Stimulated activated effector memory CD8-positive, alpha-beta T cell treated with anti-CD3 and anti-CD28 coated beads, Interleukin-12 subunit alpha, Interleukin-12 subunit beta, amount 100 ng/mL, for 72 hours (primary cell): ENCODE measurements at regions not wholly inside any gene's neighbourhood (a gene's known extent, or its start where the extent isn't known, plus 50 kb on each side); places are given as distances from the start of the nearest gene placed in this dataset.
"Not testable (repeated sequence)": the region's sequence is repeated elsewhere in the genome, so short reads cannot be mapped to it uniquely, and the experiment has no call there.

Experiments
- ATAC-seq: fragments of 150-1000 bp; cut with Tn5 transposase; 2 replicates; pipeline ENCODE4 v1.10.0; 2021
- DNase-seq, 2 donors: peaks; one replicate each; pipeline ENCODE4 v3.0.0; 2021 to 2022; ENCODE audit warnings: low spot score in 2 of 2
- H3K27ac Mint-ChIP-seq: one replicate; pipeline ENCODE4 v1.8.0; 2022; ENCODE audit warnings: mild to moderate bottlenecking, mixed read lengths
- H3K36me3 Mint-ChIP-seq: one replicate; pipeline ENCODE4 v1.8.0; 2022; ENCODE audit warnings: mild to moderate bottlenecking, mixed read lengths
- H3K4me1 Mint-ChIP-seq: one replicate; pipeline ENCODE4 v1.8.0; 2022; ENCODE audit warnings: mixed read lengths
- H3K4me3 Mint-ChIP-seq: one replicate; pipeline ENCODE4 v1.8.0; 2022; ENCODE audit warnings: mild to moderate bottlenecking, mixed read lengths
- H3K9me3 Mint-ChIP-seq: one replicate; pipeline ENCODE4 v1.8.0; 2022; ENCODE audit warnings: mixed read lengths

DNA sequence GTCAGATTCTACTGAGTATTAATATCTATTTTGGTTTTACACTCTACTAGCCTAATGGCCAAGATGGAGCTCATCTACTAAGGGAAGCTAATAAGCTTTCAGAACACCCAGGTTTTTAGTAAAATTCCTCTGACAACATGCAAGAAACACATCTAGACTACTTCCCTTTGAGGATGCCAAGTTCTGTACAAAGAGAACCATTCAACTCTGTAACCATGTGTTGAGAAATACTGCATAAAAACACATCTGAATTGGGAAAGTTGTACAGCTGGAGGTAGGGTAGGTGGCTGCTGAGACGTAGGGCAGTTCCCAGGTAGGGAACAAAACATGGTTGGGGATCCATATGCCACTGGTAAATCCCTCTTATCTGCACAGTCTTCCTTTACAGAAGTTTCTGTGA, 66.2 kb downstream of the SC5D start:
- Mint-ChIP-seq H3K4me3 (no peak overlapping the region), H3K27ac (no peak overlapping the region), H3K36me3 (no peaks in the 10 kb centered on the region), H3K9me3 (no peaks in the 10 kb centered on the region), H3K4me1 (no peaks in the 10 kb centered on the region)
- no peak for DNase-seq
- no peak for ATAC-seq

DNA sequence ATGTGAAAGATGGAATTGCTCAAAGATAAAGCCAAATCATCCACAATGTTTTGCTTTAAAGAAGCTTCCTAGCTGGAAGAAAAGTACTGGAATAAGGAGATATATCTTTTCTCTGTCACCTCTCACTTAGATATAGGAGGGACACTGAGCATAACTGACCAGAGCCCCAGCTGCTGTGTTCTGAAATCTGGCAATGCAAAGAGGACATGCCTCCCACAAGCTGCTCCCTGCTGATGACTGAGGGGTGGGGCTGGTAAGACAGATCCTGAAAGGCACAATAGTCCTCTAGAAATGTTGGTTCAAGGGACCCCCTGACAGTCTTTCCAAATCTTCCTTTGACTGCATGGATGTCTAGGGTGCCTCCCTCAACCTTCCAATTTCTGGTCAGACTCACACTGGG, 67.0 kb downstream of the SC5D start:
- no peak overlapping the region for H3K27ac Mint-ChIP-seq

DNA sequence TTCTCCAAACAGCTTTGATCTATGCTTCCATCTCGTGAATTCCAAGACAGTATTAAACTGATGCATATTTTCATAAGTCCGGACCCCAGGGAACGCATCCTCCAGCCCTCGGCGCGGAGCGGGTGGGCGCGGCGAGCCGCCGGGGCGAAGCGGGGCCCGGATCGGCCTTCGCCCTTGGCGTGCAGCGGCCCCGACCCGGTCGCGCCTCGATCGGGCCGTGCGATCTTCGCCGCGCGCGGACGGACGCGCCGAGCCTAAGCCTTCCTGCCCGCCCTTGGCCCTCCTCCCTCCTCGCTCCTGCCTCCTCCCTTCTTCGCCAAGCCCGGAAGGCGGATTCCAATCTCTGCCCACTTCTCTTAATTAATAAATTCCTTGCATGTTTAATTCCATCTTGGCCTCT, 70.4 kb downstream of the SC5D start:
- peaks cover 11% of the 10 kb centered on the region for H3K4me1 Mint-ChIP-seq
- H3K27ac Mint-ChIP-seq, ATAC-seq, DNase-seq, H3K36me3 Mint-ChIP-seq, H3K9me3 Mint-ChIP-seq, H3K4me3 Mint-ChIP-seq: not testable (repeated sequence)

More for the DNA sequence above, 67.0 kb downstream of the SC5D start:
- no peak overlapping the region for H3K4me3 Mint-ChIP-seq
- no peaks in the 10 kb centered on the region for H3K36me3 Mint-ChIP-seq
- H3K9me3 Mint-ChIP-seq: no peaks in the 10 kb centered on the region
- DNase-seq (no peak), ATAC-seq (no peak)
- no peaks in the 10 kb centered on the region for H3K4me1 Mint-ChIP-seq

DNA sequence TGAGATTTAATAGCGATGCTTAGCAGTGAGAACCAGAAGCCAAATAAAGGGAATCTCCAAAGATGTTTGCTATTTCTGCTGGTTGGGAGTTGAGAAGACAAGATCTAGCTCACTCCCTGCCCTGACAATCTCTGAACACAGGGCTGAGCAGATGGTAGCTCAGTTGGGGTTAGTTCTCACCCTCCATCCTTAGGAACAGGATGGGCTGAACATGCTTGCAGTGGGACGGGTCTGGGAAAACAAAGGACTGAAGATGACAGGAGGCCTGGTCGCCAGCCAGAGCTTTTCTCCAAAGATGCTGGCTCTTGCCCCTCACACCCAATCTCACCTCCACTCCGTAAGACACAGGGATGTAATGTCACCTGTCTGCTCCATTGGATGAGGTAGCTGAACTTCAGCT, 72.7 kb downstream of the SC5D start:
- ATAC-seq (no peak), DNase-seq (no peak)
- Mint-ChIP-seq H3K9me3 (no peaks in the 10 kb centered on the region), H3K4me1 (peaks cover 21% of the 10 kb centered on the region), H3K27ac (no peak overlapping the region), H3K36me3 (no peaks in the 10 kb centered on the region), H3K4me3 (no peak overlapping the region)

DNA sequence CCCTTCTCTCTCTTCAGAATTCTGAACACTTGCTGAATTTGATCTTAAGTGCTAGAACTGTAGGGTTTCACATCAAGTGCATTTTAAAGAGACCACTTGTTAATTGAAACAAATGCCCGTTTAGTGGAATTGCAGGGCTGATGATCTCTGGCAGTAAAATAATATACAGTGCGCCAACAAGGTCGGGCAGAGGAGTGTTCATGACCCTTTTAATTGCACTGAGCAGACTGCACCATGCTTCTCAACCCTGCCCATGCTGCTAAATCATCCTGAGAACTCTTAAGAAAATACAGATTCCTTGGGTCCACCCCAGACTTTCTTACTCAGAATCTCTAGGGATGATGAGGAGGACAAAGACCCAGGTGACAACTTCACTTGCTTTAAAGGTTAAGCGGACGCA, 73.5 kb downstream of the SC5D start:
- no peak for DNase-seq
- Mint-ChIP-seq H3K4me1 (peaks cover 21% of the 10 kb centered on the region), H3K9me3 (no peaks in the 10 kb centered on the region), H3K27ac (no peak overlapping the region), H3K36me3 (no peaks in the 10 kb centered on the region), H3K4me3 (no peak overlapping the region)
- ATAC-seq: no peak

DNA sequence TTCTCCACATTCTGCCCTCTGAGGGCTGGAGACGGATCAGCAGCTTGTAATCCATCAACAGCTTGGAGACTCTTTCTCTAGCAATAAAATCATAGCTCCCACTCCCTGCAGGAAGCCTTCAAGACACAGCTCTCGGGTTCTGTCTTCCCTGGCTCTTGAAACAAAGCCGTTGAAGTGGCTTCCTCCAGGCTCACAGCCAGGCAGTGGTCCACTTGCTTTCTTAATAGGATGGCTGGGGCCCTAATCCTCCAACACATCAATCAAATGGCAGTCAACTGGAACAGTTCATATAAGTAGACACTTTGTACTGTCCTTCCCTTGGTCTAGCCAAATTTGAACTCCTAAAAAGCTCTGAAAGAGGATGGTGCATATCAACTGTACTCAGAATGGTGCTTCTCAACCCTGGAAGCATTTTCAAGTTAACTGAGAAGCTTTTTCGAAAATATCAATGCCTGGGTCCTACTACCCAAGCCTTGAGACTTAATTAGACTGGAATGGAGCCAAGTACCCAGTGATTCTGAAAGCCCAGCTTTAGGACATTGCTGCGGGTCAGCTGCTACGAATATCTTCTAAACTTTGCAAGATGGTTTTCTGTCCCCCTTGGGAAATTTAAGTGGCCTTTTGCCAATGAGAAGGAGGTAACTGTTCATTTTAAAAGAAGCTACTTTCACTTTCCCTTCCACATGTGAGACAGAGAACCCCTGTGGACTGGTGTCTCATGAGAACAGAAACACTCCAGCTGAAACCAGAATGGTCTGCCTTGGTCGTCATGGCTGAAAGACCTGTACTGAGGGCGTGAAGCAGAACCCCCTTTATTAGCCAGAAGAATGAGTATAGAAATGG, 74.7 kb downstream of the SC5D start:
- Mint-ChIP-seq H3K4me3 (peak overlapping the region; percentile 36), H3K36me3 (no peaks in the 10 kb centered on the region), H3K4me1 (peaks cover 21% of the 10 kb centered on the region), H3K27ac (peak overlapping the region; percentile 16), H3K9me3 (no peaks in the 10 kb centered on the region)
- ATAC-seq: peak; percentile 64
- DNase-seq: no peak

DNA sequence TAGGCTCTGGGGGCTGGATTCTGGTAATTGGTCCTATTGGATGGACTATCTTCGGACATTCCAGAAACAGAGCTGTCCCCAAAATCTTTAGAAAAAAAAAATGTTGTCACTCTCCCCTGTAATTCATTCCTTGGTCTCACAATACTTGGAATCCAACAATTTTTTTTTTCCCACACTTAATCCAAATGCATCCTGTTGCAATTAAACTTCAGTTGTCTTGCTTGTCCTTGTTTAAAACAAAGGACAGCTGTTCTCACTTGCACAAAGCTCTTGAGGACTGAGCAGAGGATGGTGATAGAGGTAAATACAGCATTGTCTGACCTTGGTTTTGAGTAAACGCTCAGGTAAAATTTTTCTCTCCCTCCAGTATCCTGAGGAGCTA, 75.3 kb downstream of the SC5D start:
- Mint-ChIP-seq H3K27ac (peak overlapping the region; percentile 16), H3K9me3 (no peaks in the 10 kb centered on the region), H3K4me3 (peak overlapping the region; percentile 36), H3K36me3 (no peaks in the 10 kb centered on the region), H3K4me1 (peaks cover 27% of the 10 kb centered on the region)
- ATAC-seq: no peak
- no peak for DNase-seq

DNA sequence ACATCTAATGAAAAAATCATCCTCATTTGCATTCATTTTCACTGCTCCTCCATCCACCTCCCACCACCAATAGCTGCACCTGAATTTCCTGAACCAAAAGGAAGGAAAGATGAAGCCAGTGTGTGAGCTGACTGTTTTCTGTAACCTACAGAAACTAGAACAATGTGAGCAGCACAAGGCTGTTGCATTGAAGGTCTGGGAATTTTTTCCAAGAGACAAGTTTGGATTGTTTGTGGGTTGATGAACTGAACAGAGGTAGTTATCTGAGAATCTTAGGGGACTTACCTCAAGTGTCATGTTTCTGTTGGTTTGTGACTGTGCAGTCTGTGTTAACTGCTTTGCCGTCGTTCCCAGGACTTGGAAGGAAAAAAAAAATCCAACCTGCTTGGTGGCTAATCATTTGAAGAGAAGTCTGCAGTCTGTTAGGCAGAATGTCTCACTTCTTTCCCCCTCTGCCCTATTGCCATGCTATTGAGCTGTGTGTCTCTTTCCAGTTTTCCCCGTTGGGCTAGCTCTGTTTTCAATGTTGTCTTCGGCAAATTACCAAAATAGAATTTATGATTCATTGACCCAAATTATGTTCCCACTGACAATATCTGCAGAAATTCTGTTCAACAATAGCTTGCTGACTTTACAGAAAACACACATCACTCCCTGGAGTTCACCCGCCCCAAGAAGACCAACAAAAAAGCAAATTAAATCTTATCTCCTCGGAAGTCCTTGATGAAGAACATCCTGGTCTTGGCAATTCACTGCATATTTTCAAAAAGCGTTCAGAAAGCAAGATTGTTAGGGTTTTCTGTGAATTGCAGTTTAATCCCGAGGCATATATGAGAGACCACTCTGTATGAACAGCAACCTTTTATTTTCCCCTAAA, 76.0 kb downstream of the SC5D start:
- Mint-ChIP-seq H3K27ac (peak overlapping the region; percentile 35), H3K4me1 (peaks cover 35% of the 10 kb centered on the region), H3K9me3 (no peaks in the 10 kb centered on the region), H3K36me3 (no peaks in the 10 kb centered on the region), H3K4me3 (no peak overlapping the region)
- no peak for ATAC-seq
- DNase-seq: no peak

DNA sequence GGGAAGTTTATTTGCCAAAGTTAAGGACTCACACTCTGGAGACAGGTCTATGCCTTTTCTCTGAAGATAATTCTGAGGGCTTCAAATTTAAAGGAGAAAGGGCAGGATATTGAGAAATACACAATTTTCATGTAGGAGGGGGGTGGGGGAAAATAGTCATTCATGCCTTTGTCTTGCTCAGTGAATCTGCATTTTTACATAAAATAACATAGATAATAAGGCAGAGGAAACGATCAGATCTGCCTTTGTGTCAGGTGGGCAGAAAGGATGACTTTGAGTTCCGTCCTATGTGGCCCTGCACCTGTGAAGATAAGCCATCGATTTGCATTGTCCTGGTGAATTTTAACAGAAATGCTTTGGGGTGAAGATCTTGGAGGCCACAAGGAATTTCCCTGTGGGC, 76.8 kb downstream of the SC5D start:
- DNase-seq (no peak), ATAC-seq (no peak)
- H3K4me1 Mint-ChIP-seq: peaks cover 36% of the 10 kb centered on the region
- no peaks in the 10 kb centered on the region for H3K9me3 Mint-ChIP-seq
- no peaks in the 10 kb centered on the region for H3K36me3 Mint-ChIP-seq
- no peak overlapping the region for H3K27ac Mint-ChIP-seq
- H3K4me3 Mint-ChIP-seq: no peak overlapping the region

DNA sequence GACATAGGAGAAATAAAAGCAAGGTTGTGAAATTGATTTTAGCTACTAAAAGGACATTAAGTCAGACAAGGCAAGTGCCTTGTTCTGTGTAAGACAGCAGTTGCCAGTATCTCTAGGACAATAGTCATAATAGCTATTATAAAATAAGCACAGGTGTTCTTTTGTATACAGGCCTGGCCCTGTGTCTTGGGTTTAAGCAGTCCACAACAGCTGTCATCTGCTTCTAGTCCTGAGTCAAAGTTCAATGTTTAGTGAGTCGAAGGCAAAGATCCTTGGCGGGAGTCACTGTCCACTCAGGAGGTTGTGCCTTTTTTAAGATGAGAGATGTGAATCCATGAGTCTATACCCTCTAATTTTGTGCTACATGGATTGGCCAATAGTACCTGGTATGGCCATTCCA, 79.5 kb downstream of the SC5D start:
- no peaks in the 10 kb centered on the region for H3K36me3 Mint-ChIP-seq
- peaks cover 35% of the 10 kb centered on the region for H3K4me1 Mint-ChIP-seq
- H3K4me3 Mint-ChIP-seq: no peak overlapping the region
- no peak overlapping the region for H3K27ac Mint-ChIP-seq
- no peak for ATAC-seq
- no peak for DNase-seq
- H3K9me3 Mint-ChIP-seq: no peaks in the 10 kb centered on the region

DNA sequence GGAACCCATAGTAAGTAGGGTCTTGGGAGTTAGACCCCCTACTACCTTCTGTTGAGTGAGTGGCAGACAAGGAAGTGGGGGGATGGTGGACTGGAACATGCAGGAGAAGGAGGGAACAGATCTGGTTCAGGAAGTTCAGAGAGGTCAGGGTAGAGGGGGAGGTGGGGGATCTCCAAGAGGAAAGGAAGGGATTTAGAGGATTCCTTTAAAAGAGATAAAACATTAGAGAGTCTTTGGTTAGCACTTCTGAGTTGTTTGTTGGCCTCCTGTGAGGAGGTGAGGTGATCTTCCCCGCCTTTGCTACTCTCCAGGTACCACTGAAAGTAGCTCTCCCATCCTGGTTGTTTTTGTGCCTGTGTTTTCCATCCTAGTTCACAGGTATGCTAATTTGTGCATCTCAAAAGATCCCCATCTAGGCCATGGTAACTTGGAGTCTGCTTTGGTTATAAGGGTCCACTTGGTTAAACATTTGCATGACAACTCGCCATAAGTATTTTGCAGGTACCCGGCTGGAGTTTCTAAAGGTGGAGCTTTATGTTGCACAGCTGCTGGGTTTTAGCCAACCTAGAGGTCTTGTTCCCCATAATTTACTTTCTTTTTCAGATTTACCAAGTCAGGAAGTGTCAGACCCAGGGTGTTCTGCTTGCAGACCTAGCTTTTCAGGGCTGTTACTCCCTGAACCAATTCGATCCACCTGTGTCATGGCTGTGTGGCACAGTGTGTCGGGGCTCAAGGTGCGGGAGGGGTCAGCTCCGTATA, 79.3 kb upstream of the SORL1 start:
- H3K36me3 Mint-ChIP-seq: no peaks in the 10 kb centered on the region
- peak overlapping the region; percentile 37 for H3K27ac Mint-ChIP-seq
- no peaks in the 10 kb centered on the region for H3K9me3 Mint-ChIP-seq
- H3K4me3 Mint-ChIP-seq: no peak overlapping the region
- ATAC-seq: peak; percentile 32
- no peak for DNase-seq
- H3K4me1 Mint-ChIP-seq: peaks cover 32% of the 10 kb centered on the region

DNA sequence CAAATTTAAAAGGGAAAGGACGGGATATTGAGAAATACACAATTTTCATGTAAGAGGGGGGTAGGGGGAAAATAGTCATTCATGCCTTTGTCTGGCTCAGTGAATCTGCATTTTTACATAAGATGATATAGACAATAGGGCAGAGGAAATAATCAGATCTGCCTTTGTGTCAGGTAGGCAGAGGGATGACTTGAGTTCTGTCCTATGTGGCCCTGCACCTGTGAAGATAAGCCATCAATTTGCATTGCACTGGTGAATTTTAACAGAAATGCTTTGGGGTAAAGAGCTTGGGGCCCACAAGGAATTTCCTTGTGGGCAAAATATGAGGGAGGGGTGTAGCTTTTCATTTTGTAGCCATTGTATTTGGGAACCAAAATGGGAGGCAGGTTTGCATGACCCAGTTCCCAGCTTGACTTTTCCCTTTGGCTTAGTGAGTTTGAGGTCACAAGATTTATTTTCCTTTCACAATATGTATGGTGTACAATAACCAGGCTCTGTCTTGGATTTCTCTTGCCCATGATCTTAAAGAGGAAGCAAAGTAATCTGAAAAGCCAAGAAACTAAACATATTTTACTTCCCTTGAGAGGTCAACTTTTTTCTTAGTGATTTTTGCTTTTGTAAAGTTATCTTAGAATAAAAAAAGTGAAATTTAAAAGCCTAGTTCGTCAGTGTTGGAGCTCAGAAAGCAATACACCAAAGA, 77.7 kb upstream of the SORL1 start:
- H3K27ac Mint-ChIP-seq: no peak overlapping the region
- peaks cover 33% of the 10 kb centered on the region for H3K4me1 Mint-ChIP-seq
- DNase-seq (no peak), ATAC-seq (no peak)
- H3K9me3 Mint-ChIP-seq: no peaks in the 10 kb centered on the region
- no peaks in the 10 kb centered on the region for H3K36me3 Mint-ChIP-seq
- H3K4me3 Mint-ChIP-seq: no peak overlapping the region

DNA sequence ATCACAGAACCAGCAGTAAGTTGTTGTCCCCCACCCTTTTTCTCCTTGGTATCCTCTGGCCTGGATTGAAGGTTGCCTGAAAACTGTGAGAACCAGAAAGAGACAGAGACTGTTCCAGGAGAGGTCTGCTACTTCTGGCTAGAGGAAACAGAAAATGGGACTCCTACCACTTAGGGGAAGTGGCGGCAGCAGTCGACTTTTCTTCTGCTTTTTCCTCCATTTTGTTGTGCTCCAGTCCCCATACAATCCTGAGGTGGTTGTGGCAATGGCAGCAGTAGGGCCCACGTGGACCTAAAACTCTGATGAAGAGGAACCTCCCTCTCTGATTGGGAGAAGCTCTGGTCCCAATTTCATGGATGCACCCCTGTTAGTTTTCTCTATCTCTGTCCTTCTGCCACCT, 76.0 kb upstream of the SORL1 start:
- DNase-seq: no peak
- H3K4me1 Mint-ChIP-seq: peaks cover 35% of the 10 kb centered on the region

DNA sequence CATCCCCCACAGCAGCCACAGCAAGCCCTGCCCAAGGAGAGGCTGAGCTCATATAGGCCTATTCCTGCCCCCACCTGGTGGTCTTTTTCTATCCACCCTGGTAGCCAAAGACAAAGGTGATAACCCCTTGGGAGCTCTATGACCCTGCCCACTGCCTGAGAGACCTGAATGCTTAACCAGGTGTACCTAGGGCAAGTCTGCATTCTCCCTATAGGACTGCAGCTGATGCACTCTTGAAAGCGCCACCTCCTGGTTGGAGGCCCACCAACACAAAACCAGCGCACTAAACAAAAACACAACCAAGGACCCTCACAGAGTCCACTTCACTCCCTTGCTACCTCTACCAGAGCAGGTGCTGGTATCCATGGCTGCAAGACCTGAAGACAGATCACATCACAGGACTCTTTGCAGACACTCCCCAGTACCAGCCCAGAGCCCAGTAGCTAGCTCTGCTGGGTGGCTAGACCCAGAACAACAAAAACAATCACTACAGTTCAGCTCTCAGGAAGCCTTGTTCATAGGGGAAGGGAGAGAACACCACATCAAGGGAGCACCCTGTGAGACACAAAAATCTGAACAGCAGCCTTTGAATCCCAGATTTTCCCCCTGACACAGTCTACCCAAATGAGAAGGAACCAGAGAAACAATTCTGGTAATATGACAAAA, 72.8 kb upstream of the SORL1 start:
- DNase-seq, H3K9me3 Mint-ChIP-seq, H3K36me3 Mint-ChIP-seq, ATAC-seq, H3K4me3 Mint-ChIP-seq: not testable (repeated sequence)
- peak overlapping the region; percentile 41 for H3K27ac Mint-ChIP-seq
- H3K4me1 Mint-ChIP-seq: peaks cover 20% of the 10 kb centered on the region

More for the DNA sequence above, 76.0 kb upstream of the SORL1 start:
- Mint-ChIP-seq H3K36me3 (no peaks in the 10 kb centered on the region), H3K27ac (no peak overlapping the region), H3K9me3 (no peaks in the 10 kb centered on the region), H3K4me3 (no peak overlapping the region)
- no peak for ATAC-seq
